Right lobe of liver (tissue), 6 donors: ENCODE measurements at regions not wholly inside any gene's neighbourhood (a gene's known extent, or its start where the extent isn't known, plus 50 kb on each side); places are given as distances from the start of the nearest gene placed in this dataset.

Experiments
- ATAC-seq, 4 donors: fragments of 200-7000 bp; cut with Tn5 transposase; one replicate each; pipeline ENCODE4 v1.9.1; 2020; ENCODE audit warnings: mild to moderate bottlenecking in 4 of 4, moderate library complexity in 4 of 4
- DNase-seq, 3 donors: peaks; one replicate each; pipeline ENCODE4 v3.0.0-alpha.2; 2020
- H3K27ac ChIP-seq, 3 donors: fragments of 200-600 bp; one replicate each; pipeline ENCODE4 v1.8.0; 2022
- H3K27me3 ChIP-seq, 2 donors: fragments of 200-600 bp; one replicate each; pipeline ENCODE4 v1.8.0; 2022
- H3K36me3 ChIP-seq, 4 donors: fragments of 200-600 bp; sonication (generic) in 1 of 4; one replicate each; pipeline versions ENCODE4 v1.5.1 to v1.8.0; 2017 to 2022; ENCODE audit warnings: control low read depth in 1 of 4
- H3K4me1 ChIP-seq, 4 donors: fragments of 200-600 bp; sonication (generic) in 1 of 4; one replicate each; pipeline versions ENCODE4 v1.5.1 to v1.8.0; 2017 to 2022; ENCODE audit warnings: control low read depth in 1 of 4
- H3K4me3 ChIP-seq, 3 donors: fragments of 200-600 bp; one replicate each; pipeline ENCODE4 v1.8.0; 2022
- H3K9me3 ChIP-seq, 4 donors: fragments of 200-600 bp; sonication (generic) in 1 of 4; one replicate each; pipeline versions ENCODE4 v1.5.1 to v1.8.0; 2017 to 2022; ENCODE audit warnings: control low read depth in 1 of 4
- POLR2A ChIP-seq: fragments of 450-650 bp; IDR thresholded peaks from one replicate; pipeline ENCODE4 v1.6.1; 2017; ENCODE audit warnings: antibody characterized with exemption, mild to moderate bottlenecking
- WGBS: methylation state at CpG from one replicate; pipeline ENCODE4 v1.1.6; 2018; ENCODE audit warnings: low coverage, low lambda C conversion rate; ENCODE audit not compliant: insufficient coverage; ENCODE audit errors: missing lambda C conversion rate; 5-methylcytosine and 5-hydroxymethylcytosine counted together
- intact Hi-C, 2 donors: fragments of 100-400 bp; cut with DNase I; formaldehyde crosslinking; loops; one replicate each; pipeline versions ENCODE4 v1.11.2 to v1.14.1; 2022
- TF ChIP-seq, protein P1 (sequence below), 4 donors: fragments of 200-600 bp in 3 of 4; fragments of 450-650 bp in 1 of 4; IDR thresholded peaks; one replicate each; pipeline versions ENCODE4 v1.5.1 to v1.8.0; 2016 to 2022; ENCODE audit warnings: antibody characterized with exemption in 4 of 4, mild to moderate bottlenecking in 2 of 4
- donor health status: DM: no; HTN: yes; CAD: no.
- donor health status: DM: no; HTN: no; CAD: no.
- donor health status: DM: no; HTN: no; CAD: no.
- donor health status: DM: no; HTN: yes; CAD: no.
- donor health status: DM: no; HTN: yes; CAD: no.

GRCh38 chr2:151021747-151022452 lies 239.8 kb downstream of the RBM43 start:
- no peak for TF ChIP-seq POLR2A
- TF ChIP-seq, protein P1, sequence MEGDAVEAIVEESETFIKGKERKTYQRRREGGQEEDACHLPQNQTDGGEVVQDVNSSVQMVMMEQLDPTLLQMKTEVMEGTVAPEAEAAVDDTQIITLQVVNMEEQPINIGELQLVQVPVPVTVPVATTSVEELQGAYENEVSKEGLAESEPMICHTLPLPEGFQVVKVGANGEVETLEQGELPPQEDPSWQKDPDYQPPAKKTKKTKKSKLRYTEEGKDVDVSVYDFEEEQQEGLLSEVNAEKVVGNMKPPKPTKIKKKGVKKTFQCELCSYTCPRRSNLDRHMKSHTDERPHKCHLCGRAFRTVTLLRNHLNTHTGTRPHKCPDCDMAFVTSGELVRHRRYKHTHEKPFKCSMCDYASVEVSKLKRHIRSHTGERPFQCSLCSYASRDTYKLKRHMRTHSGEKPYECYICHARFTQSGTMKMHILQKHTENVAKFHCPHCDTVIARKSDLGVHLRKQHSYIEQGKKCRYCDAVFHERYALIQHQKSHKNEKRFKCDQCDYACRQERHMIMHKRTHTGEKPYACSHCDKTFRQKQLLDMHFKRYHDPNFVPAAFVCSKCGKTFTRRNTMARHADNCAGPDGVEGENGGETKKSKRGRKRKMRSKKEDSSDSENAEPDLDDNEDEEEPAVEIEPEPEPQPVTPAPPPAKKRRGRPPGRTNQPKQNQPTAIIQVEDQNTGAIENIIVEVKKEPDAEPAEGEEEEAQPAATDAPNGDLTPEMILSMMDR (IDR thresholded peaks at IDR 0.05) = no peak
- H3K4me1 ChIP-seq = no peaks in the 10 kb centered on the region
- intact Hi-C loops = no loop called here
- no peak overlapping the region for H3K4me3 ChIP-seq
- H3K9me3 ChIP-seq = no peaks in the 10 kb centered on the region
- H3K36me3 ChIP-seq = no peaks in the 10 kb centered on the region
- 63% methylated on average over 5 of the region's 5 CpGs for WGBS
- DNase-seq (no peak), ATAC-seq (no peak)
- H3K27ac ChIP-seq = no peak overlapping the region
- no peaks in the 10 kb centered on the region for H3K27me3 ChIP-seq

- WGBS = 42% methylated on average over 2 of the region's 2 CpGs
- no peaks in the 10 kb centered on the region for H3K4me1 ChIP-seq
- DNase-seq = no peak
- no peak for TF ChIP-seq POLR2A
- TF ChIP-seq, protein P1 (IDR thresholded peaks at IDR 0.05) = no peak
- no peak overlapping the region for H3K4me3 ChIP-seq
- no peaks in the 10 kb centered on the region for H3K9me3 ChIP-seq
- ATAC-seq = no peak
- intact Hi-C loops = no loop called here
- no peaks in the 10 kb centered on the region for H3K36me3 ChIP-seq
- no peaks in the 10 kb centered on the region for H3K27me3 ChIP-seq
- no peak overlapping the region for H3K27ac ChIP-seq
These were observed 241.3 kb downstream of the RBM43 start for GRCh38 chr2:151020411-151020810.

- H3K4me3 ChIP-seq = no peak overlapping the region
- no peaks in the 10 kb centered on the region for H3K27me3 ChIP-seq
- no peak for DNase-seq
- no peak for TF ChIP-seq POLR2A
- TF ChIP-seq, protein P1 (IDR thresholded peaks at IDR 0.05) = no peak
- no peaks in the 10 kb centered on the region for H3K36me3 ChIP-seq
- no peak overlapping the region for H3K27ac ChIP-seq
- no peak for ATAC-seq
- intact Hi-C loops = no loop called here
- H3K4me1 ChIP-seq = no peaks in the 10 kb centered on the region
- H3K9me3 ChIP-seq = no peaks in the 10 kb centered on the region
- 88% methylated on average over 5 of the region's 6 CpGs for WGBS
These were observed 252.1 kb downstream of the RBM43 start for GRCh38 chr2:151009437-151010175.

DNA sequence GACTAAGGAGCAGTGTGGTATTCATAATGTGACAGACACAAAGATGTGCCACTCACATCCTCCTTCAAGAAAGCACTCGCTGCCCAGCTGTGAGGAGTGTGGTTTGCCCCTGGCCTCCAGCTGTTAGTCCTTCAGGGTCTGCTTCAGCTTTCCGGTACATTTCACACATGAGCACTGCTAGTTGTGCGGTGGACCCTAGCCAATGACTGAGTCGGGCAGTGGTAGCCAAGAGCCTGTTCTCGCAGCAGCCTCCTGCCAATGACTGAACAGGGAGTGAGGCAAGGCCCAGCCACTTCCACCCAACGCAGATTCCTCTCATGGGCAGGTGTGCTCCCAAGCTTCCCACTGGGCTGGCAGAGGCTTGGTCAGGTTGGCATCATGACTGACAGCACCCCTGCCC lies 254.3 kb downstream of the RBM43 start:
- DNase-seq (no peak), ATAC-seq (peak in 1 of 4 donors; percentile 40)
- TF ChIP-seq, protein P1 (IDR thresholded peaks at IDR 0.05) = no peak
- no peak for TF ChIP-seq POLR2A
- no CpG with 5 or more reads among the region's 6 CpGs for WGBS
- Histone ChIP-seq H3K4me3 (no peak overlapping the region), H3K27me3 (no peaks in the 10 kb centered on the region), H3K36me3 (no peaks in the 10 kb centered on the region), H3K4me1 (no peaks in the 10 kb centered on the region), H3K27ac (no peak overlapping the region), H3K9me3 (no peaks in the 10 kb centered on the region)
- intact Hi-C loops = no loop called here
